H4 (cell line): ENCODE measurements at regions not wholly inside any gene's neighbourhood (a gene's known extent, or its start where the extent isn't known, plus 50 kb on each side); places are given as distances from the start of the nearest gene placed in this dataset.
"Not testable (repeated sequence)": the region's sequence is repeated elsewhere in the genome, so short reads cannot be mapped to it uniquely, and the experiment has no call there.

Experiments
- DNase-seq: peaks from one replicate; pipeline ENCODE4 v3.0.0-alpha.2; 2015; ENCODE audit warnings: low spot score

GRCh38 chr1:119253366-119253765 lies 112.9 kb upstream of the WARS2 start:
- no peak for DNase-seq

GRCh38 chr1:119254067-119254720 lies 113.7 kb upstream of the WARS2 start:
- DNase-seq = no peak

- not testable (repeated sequence) for DNase-seq
These were observed 112.5 kb upstream of the HAO2 start for GRCh38 chr1:119256089-119256488.

GRCh38 chr1:119260506-119260905 lies 108.1 kb upstream of the HAO2 start:
- DNase-seq = no peak

- no peak for DNase-seq
These were observed 102.2 kb upstream of the HAO2 start for GRCh38 chr1:119266386-119266785.

- DNase-seq = no peak
These were observed 101.7 kb upstream of the HAO2 start for GRCh38 chr1:119266858-119267257.

GRCh38 chr1:119267288-119267687 lies 101.3 kb upstream of the HAO2 start:
- DNase-seq = not testable (repeated sequence)

- DNase-seq = no peak
These were observed 99.7 kb upstream of the HAO2 start for GRCh38 chr1:119268879-119269278.

GRCh38 chr1:119275145-119276134 lies 93.1 kb upstream of the HAO2 start:
- peak; percentile 71 for DNase-seq

GRCh38 chr1:119276558-119276957 lies 92.0 kb upstream of the HAO2 start:
- no peak for DNase-seq

GRCh38 chr1:119279456-119280381 lies 88.9 kb upstream of the HAO2 start:
- peak; percentile 63 for DNase-seq

- DNase-seq = peak; percentile 62
These were observed 83.1 kb upstream of the HAO2 start for GRCh38 chr1:119285482-119285881.

- peak; percentile 57 for DNase-seq
These were observed 81.9 kb upstream of the HAO2 start for GRCh38 chr1:119286587-119287181.

GRCh38 chr1:119288751-119289150 lies 79.8 kb upstream of the HAO2 start:
- no peak for DNase-seq

GRCh38 chr1:119290297-119290696 lies 78.3 kb upstream of the HAO2 start:
- no peak for DNase-seq

GRCh38 chr1:119291611-119292206 lies 76.9 kb upstream of the HAO2 start:
- no peak for DNase-seq

GRCh38 chr1:119293797-119294196 lies 74.8 kb upstream of the HAO2 start:
- DNase-seq = no peak

GRCh38 chr1:119294199-119294598 lies 74.4 kb upstream of the HAO2 start:
- DNase-seq = no peak

- DNase-seq = no peak
These were observed 73.9 kb upstream of the HAO2 start for GRCh38 chr1:119294722-119295121.

- peak; percentile 57 for DNase-seq
These were observed 69.8 kb upstream of the HAO2 start for GRCh38 chr1:119298687-119299303.

GRCh38 chr1:119302011-119302410 lies 66.6 kb upstream of the HAO2 start:
- DNase-seq = no peak
